B cell (primary cell): ENCODE measurements at regions not wholly inside any gene's neighbourhood (a gene's known extent, or its start where the extent isn't known, plus 50 kb on each side); places are given as distances from the start of the nearest gene placed in this dataset.

Experiments
- EZH2 ChIP-seq: IDR thresholded peaks from 2 replicates; pipeline ENCODE4 v1.6.1; 2012; ENCODE audit warnings: borderline replicate concordance, low read depth, mild to moderate bottlenecking, moderate library complexity, low read length; ENCODE audit not compliant: insufficient read depth, poor library complexity, severe bottlenecking
- TF ChIP-seq, protein P1 (sequence below): fragments of 200-600 bp; IDR thresholded peaks from one replicate; pipeline ENCODE4 v1.8.0; 2022; ENCODE audit warnings: antibody characterized with exemption, mild to moderate bottlenecking

- TF ChIP-seq, protein P1, sequence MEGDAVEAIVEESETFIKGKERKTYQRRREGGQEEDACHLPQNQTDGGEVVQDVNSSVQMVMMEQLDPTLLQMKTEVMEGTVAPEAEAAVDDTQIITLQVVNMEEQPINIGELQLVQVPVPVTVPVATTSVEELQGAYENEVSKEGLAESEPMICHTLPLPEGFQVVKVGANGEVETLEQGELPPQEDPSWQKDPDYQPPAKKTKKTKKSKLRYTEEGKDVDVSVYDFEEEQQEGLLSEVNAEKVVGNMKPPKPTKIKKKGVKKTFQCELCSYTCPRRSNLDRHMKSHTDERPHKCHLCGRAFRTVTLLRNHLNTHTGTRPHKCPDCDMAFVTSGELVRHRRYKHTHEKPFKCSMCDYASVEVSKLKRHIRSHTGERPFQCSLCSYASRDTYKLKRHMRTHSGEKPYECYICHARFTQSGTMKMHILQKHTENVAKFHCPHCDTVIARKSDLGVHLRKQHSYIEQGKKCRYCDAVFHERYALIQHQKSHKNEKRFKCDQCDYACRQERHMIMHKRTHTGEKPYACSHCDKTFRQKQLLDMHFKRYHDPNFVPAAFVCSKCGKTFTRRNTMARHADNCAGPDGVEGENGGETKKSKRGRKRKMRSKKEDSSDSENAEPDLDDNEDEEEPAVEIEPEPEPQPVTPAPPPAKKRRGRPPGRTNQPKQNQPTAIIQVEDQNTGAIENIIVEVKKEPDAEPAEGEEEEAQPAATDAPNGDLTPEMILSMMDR, result no peak
- TF ChIP-seq EZH2, result no peak
Observed at GRCh38 chr13:106241974-106242953, 293.2 kb downstream of the EFNB2 start.
